HL-60 (cell line): ENCODE measurements at regions not wholly inside any gene's neighbourhood (a gene's known extent, or its start where the extent isn't known, plus 50 kb on each side); places are given as distances from the start of the nearest gene placed in this dataset.

ENCODE experiments used
- DNase-seq, 2 experiments: peaks; one replicate each; pipeline ENCODE4 v3.0.0-alpha.2; 2010 to 2020; ENCODE audit warnings: low read depth in 1 of 2, low spot score in 1 of 2
- H3K27ac ChIP-seq: fragments of 250-450 bp; sonication (Bioruptor Pico); replicated peaks from 2 replicates; pipeline ENCODE4 v1.5.1; 2020; ENCODE audit warnings: mild to moderate bottlenecking, moderate library complexity
- H3K27me3 ChIP-seq: fragments of 250-450 bp; sonication (Bioruptor Pico); 2 replicates; pipeline ENCODE4 v1.5.1; 2021; ENCODE audit warnings: mild to moderate bottlenecking, moderate library complexity; ENCODE audit not compliant: insufficient read depth, poor library complexity, severe bottlenecking
- H3K4me3 ChIP-seq: replicated peaks from 2 replicates; pipeline ENCODE4 v1.5.1; 2011; ENCODE audit warnings: mild to moderate bottlenecking, control low read depth, low read length; ENCODE audit not compliant: insufficient read depth
- GABPA ChIP-seq: IDR thresholded peaks from 2 replicates; pipeline ENCODE4 v1.6.1; 2012; ENCODE audit warnings: low read depth
- POLR2AphosphoS5 ChIP-seq: IDR thresholded peaks from 2 replicates; pipeline ENCODE4 v1.6.1; 2012; ENCODE audit warnings: low read depth
- SPI1 ChIP-seq: IDR thresholded peaks from 2 replicates; pipeline ENCODE4 v1.6.1; 2012; ENCODE audit warnings: low read depth, mild to moderate bottlenecking, borderline replicate concordance
- TF ChIP-seq, protein P1 (sequence below): IDR thresholded peaks from one replicate; pipeline ENCODE4 v1.5.1; 2011; ENCODE audit warnings: low read length, control low read depth, inconsistent platforms; ENCODE audit not compliant: insufficient read depth
- TF ChIP-seq, protein P2 (sequence below): IDR thresholded peaks from 2 replicates; pipeline ENCODE4 v1.6.1; 2012; ENCODE audit warnings: low read depth; ENCODE audit not compliant: insufficient replicate concordance

DNA sequence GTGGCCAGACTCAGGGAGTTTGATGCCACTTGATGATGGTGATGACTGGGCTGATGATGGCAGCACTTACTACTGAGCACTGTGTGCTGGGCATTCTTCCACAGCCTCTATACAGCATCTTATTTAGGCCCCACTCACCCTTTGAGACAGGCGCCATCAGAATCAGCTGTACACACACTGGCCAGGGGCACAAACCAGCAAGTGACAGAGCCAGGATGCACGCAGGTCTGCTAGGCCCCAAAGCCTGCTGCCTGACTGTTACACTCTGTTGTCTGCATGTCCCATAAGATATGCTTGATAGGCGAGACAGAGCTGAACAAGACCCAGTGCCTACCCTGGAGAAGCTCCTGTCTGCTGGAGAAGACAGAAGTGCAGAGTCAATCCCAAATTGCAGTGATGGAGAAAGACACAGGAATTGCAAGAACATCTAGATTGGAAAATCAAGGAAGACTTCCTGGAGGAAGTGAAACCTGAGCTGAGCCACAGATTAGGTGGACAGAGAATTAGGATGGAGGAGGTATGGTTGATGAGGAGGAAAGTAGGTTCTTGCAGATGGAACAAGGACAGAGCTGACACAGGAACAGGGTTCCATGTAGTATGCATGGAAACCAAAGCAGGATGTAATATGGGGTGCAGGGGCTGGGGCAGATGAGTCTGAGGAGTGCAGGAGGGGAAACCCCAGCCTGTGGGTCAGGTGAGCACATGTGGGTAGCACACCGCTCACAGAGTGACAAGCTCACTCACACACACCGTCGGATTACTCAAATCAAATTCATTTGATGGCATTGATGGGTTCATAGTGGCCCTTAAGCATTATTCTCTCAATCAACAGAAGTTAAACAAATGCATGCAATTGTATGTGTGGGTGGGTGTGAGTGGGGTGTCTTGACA lies 117.3 kb downstream of the BEGAIN start:
- Histone ChIP-seq H3K4me3 (no peak overlapping the region), H3K27ac (no peak overlapping the region), H3K27me3 (no peaks in the 10 kb centered on the region)
- TF ChIP-seq POLR2AphosphoS5 = no peak
- TF ChIP-seq, protein P1, sequence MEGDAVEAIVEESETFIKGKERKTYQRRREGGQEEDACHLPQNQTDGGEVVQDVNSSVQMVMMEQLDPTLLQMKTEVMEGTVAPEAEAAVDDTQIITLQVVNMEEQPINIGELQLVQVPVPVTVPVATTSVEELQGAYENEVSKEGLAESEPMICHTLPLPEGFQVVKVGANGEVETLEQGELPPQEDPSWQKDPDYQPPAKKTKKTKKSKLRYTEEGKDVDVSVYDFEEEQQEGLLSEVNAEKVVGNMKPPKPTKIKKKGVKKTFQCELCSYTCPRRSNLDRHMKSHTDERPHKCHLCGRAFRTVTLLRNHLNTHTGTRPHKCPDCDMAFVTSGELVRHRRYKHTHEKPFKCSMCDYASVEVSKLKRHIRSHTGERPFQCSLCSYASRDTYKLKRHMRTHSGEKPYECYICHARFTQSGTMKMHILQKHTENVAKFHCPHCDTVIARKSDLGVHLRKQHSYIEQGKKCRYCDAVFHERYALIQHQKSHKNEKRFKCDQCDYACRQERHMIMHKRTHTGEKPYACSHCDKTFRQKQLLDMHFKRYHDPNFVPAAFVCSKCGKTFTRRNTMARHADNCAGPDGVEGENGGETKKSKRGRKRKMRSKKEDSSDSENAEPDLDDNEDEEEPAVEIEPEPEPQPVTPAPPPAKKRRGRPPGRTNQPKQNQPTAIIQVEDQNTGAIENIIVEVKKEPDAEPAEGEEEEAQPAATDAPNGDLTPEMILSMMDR = no peak
- TF ChIP-seq, protein P2, sequence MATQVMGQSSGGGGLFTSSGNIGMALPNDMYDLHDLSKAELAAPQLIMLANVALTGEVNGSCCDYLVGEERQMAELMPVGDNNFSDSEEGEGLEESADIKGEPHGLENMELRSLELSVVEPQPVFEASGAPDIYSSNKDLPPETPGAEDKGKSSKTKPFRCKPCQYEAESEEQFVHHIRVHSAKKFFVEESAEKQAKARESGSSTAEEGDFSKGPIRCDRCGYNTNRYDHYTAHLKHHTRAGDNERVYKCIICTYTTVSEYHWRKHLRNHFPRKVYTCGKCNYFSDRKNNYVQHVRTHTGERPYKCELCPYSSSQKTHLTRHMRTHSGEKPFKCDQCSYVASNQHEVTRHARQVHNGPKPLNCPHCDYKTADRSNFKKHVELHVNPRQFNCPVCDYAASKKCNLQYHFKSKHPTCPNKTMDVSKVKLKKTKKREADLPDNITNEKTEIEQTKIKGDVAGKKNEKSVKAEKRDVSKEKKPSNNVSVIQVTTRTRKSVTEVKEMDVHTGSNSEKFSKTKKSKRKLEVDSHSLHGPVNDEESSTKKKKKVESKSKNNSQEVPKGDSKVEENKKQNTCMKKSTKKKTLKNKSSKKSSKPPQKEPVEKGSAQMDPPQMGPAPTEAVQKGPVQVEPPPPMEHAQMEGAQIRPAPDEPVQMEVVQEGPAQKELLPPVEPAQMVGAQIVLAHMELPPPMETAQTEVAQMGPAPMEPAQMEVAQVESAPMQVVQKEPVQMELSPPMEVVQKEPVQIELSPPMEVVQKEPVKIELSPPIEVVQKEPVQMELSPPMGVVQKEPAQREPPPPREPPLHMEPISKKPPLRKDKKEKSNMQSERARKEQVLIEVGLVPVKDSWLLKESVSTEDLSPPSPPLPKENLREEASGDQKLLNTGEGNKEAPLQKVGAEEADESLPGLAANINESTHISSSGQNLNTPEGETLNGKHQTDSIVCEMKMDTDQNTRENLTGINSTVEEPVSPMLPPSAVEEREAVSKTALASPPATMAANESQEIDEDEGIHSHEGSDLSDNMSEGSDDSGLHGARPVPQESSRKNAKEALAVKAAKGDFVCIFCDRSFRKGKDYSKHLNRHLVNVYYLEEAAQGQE = no peak
- TF ChIP-seq GABPA = no peak
- TF ChIP-seq SPI1 = no peak
- DNase-seq = no peak

DNA sequence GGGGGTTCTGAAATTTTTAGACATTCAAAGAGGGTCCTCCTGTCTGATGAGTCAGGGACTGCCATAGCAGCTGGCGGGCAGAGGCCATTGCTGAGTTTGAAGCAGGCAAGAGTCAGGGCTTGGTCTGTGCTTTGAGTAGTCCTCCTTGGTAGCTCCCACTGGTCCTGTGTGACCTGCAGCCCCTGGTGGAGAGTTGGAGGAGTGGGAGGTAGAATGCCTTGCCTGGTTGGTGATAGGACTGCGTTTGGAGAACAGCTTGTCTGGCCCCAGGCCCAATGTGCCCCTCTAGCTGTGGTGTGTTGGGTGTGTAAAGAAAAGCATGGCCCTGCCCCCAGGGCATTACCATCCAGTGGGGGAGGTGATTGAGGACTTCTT lies 116.7 kb downstream of the BEGAIN start:
- Histone ChIP-seq H3K27me3 (no peaks in the 10 kb centered on the region), H3K27ac (no peak overlapping the region), H3K4me3 (no peak overlapping the region)
- TF ChIP-seq, protein P2 = no peak
- no peak for TF ChIP-seq GABPA
- TF ChIP-seq SPI1 = no peak
- TF ChIP-seq POLR2AphosphoS5 = no peak
- TF ChIP-seq, protein P1 = no peak
- DNase-seq = no peak

DNA sequence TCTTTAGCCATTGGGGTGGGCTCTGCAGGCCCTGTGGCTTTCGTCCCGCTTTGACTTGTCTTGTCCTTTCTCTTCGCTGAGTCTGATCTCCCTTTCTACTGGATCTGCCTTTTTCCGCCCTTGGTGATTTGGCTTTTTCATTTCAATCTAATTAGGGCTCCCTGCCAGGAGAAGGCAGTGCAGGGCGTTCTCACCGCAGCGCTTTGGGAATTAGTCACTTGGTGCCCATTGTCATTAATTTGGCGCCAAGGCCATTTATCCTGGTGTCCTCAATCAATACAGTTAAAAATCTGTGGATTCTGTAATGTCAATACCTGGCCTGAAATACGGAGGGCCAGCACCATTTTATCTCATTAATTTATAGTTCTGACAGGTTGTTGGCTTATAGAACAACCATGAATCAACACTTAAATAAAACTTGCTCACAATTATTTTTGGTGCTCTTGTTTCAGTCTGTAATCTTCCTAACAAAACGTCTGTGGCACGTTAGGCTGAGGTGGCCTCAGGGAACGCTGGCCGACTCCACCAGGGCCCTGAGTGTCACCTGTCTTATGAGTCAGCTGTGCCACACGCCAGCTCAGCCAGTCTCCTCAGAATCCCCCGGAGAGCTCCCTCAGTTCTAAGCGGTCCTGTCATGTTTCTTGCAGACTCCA lies 115.7 kb downstream of the BEGAIN start:
- no peak for TF ChIP-seq POLR2AphosphoS5
- TF ChIP-seq GABPA = no peak
- TF ChIP-seq, protein P1 = no peak
- Histone ChIP-seq H3K27ac (no peak overlapping the region), H3K27me3 (no peaks in the 10 kb centered on the region), H3K4me3 (no peak overlapping the region)
- DNase-seq = no peak
